Breast epithelium (tissue), 3 donors: ENCODE measurements at regions not wholly inside any gene's neighbourhood (a gene's known extent, or its start where the extent isn't known, plus 50 kb on each side); places are given as distances from the start of the nearest gene placed in this dataset.

Source experiments
- POLR2A ChIP-seq: fragments of 450-650 bp; IDR thresholded peaks from one replicate; pipeline ENCODE4 v1.6.1; 2016; ENCODE audit warnings: antibody characterized with exemption, mild to moderate bottlenecking, moderate library complexity
- POLR2AphosphoS5 ChIP-seq, 3 donors: sonication (generic); formaldehyde crosslinking; IDR thresholded peaks; one replicate each; pipeline ENCODE4 v1.6.1; 2017; ENCODE audit warnings: antibody characterized with exemption in 3 of 3
- TF ChIP-seq, protein P1 (sequence below), 3 donors: fragments of 450-650 bp; IDR thresholded peaks; one replicate each; pipeline ENCODE4 v1.5.1; 2016 to 2017; ENCODE audit warnings: antibody characterized with exemption in 3 of 3, mild to moderate bottlenecking in 3 of 3, moderate library complexity in 3 of 3

DNA sequence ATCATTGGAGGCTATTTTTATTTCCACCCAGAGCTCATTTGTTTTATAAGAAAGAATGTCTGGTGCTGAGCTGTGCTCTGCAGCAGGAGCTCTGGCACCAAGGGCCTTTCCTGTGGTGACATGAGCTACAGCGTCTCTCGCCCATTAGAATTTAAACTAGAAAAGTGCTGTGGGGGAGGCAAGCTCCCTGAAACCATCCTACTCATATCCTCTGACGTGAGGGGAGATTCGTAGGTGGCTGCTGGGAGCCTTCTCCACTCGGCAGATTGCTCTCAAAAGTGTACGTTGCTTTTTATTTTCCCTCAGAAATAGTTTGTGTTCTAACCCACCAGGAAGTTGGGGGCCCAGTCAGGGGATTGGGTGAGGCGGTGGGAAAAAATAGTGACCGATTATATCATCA lies 76.3 kb upstream of the ARHGEF3 start:
- TF ChIP-seq, protein P1, sequence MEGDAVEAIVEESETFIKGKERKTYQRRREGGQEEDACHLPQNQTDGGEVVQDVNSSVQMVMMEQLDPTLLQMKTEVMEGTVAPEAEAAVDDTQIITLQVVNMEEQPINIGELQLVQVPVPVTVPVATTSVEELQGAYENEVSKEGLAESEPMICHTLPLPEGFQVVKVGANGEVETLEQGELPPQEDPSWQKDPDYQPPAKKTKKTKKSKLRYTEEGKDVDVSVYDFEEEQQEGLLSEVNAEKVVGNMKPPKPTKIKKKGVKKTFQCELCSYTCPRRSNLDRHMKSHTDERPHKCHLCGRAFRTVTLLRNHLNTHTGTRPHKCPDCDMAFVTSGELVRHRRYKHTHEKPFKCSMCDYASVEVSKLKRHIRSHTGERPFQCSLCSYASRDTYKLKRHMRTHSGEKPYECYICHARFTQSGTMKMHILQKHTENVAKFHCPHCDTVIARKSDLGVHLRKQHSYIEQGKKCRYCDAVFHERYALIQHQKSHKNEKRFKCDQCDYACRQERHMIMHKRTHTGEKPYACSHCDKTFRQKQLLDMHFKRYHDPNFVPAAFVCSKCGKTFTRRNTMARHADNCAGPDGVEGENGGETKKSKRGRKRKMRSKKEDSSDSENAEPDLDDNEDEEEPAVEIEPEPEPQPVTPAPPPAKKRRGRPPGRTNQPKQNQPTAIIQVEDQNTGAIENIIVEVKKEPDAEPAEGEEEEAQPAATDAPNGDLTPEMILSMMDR (IDR thresholded peaks at IDR 0.05), result no peak
- TF ChIP-seq POLR2A (no peak), POLR2AphosphoS5 (IDR thresholded peaks at IDR 0.05) (no peak)
